GM12878 (cell line): ENCODE measurements at regions not wholly inside any gene's neighbourhood (a gene's known extent, or its start where the extent isn't known, plus 50 kb on each side); places are given as distances from the start of the nearest gene placed in this dataset.

Source experiments
- ATAC-seq: fragments of 200-7000 bp; cut with Tn5 transposase; 3 replicates; pipeline ENCODE4 v1.9.1; 2020; ENCODE audit warnings: mild to moderate bottlenecking, moderate library complexity
- BruUV-seq: library from RNA; stranded (reverse); fragments of 400-500 nt; replicated peaks from 2 replicates; lab custom pipeline; 2021; lab: Mats Ljungman, UMichigan
- CTCF ChIA-PET: fragments of 300-600 bp; sonication (Branson Sonifier 250); formaldehyde crosslinking; extraction: SDS; loops from one replicate; lab custom pipeline; 2021; ENCODE audit warnings: inconsistent platforms; lab: Yijun Ruan, JAX
- POLR2A ChIA-PET: fragments of 350-600 bp; formaldehyde crosslinking; extraction: SDS; loops from one replicate; lab custom pipeline; 2021; ENCODE audit warnings: inconsistent platforms; lab: Charles Lee
- RAD21 ChIA-PET: fragments of 300-600 bp; sonication (Branson Sonifier 250); formaldehyde crosslinking; loops from one replicate; lab custom pipeline; 2023; ENCODE audit warnings: antibody characterized with exemption; ENCODE audit not compliant: unreplicated experiment; lab: Charles Lee
- SMC1A ChIA-PET: fragments of 300-600 bp; sonication (Branson Sonifier 250); formaldehyde crosslinking; loops from one replicate; lab custom pipeline; 2023; ENCODE audit not compliant: unreplicated experiment, uncharacterized antibody; lab: Charles Lee
- DNase-seq: peaks from one replicate; pipeline ENCODE4 v3.0.0-alpha.2; 2011; ENCODE audit warnings: low read depth, low spot score
- FAIRE-seq: peaks from 3 replicates; lab custom pipeline; 2011; peaks lifted over from hg19 to GRCh38; lab: Jason Lieb, UNC
- H2AFZ ChIP-seq: 2 replicates; pipeline ENCODE4 v1.6.0; 2011; ENCODE audit warnings: low read depth, low read length, control low read depth; ENCODE audit not compliant: control insufficient read depth
- H3K27ac ChIP-seq: 2 replicates; pipeline ENCODE4 v1.5.1; 2011; ENCODE audit warnings: control low read depth; ENCODE audit not compliant: control insufficient read depth, insufficient read depth
- H3K27me3 ChIP-seq, 2 experiments: replicated peaks in 1 of 2; 2 replicates each; pipeline versions ENCODE4 v1.6.0 to v1.6.1; 2011; ENCODE audit warnings: low read length in 1 of 2; ENCODE audit not compliant: control insufficient read depth in 2 of 2, insufficient read depth in 2 of 2
- H3K36me3 ChIP-seq, 2 experiments: 2 replicates each; pipeline ENCODE4 v1.5.1; 2011; ENCODE audit warnings: low read length in 1 of 2; ENCODE audit not compliant: control insufficient read depth in 2 of 2, insufficient read depth in 2 of 2
- H3K4me1 ChIP-seq: 2 replicates; pipeline ENCODE4 v1.6.1; 2011; ENCODE audit warnings: mild to moderate bottlenecking, low read length, moderate library complexity, mixed read lengths; ENCODE audit not compliant: control insufficient read depth, insufficient read depth
- H3K4me2 ChIP-seq: 2 replicates; pipeline ENCODE4 v1.6.0; 2011; ENCODE audit warnings: control low read depth; ENCODE audit not compliant: control insufficient read depth, insufficient read depth
- H3K4me3 ChIP-seq: fragments of 200-600 bp; sonication (generic); 2 replicates; pipeline ENCODE4 v1.5.1; 2016
- H3K79me2 ChIP-seq: 2 replicates; pipeline ENCODE4 v1.6.0; 2011; ENCODE audit warnings: low read length; ENCODE audit not compliant: control insufficient read depth, insufficient read depth
- H3K9ac ChIP-seq: 2 replicates; pipeline ENCODE4 v1.8.0; 2011; ENCODE audit warnings: low read length, control low read depth, mixed read lengths; ENCODE audit not compliant: control insufficient read depth, insufficient read depth
- H3K9me3 ChIP-seq: replicated peaks from 3 replicates; pipeline ENCODE4 v1.5.1; 2011; ENCODE audit warnings: mild to moderate bottlenecking, low read length; ENCODE audit not compliant: control insufficient read depth, insufficient read depth
- H4K20me1 ChIP-seq: 2 replicates; pipeline ENCODE4 v1.6.0; 2011; ENCODE audit not compliant: control insufficient read depth, insufficient read depth
- CEBPB ChIP-seq, 2 experiments: fragments of 150-350 bp in 1 of 2; IDR thresholded peaks; 2 replicates each; pipeline ENCODE4 v1.6.1; 2012 to 2014; ENCODE audit warnings: low read depth in 2 of 2, low read length in 2 of 2, borderline replicate concordance in 1 of 2, inconsistent platforms in 1 of 2
- ETV6 ChIP-seq, 2 experiments: fragments of 450-650 bp in 1 of 2; IDR thresholded peaks in 1 of 2; conservative IDR thresholded peaks in 1 of 2; 2 replicates each; pipeline ENCODE4 v1.6.1; 2014; ENCODE audit warnings: antibody characterized with exemption in 1 of 2, borderline replicate concordance in 1 of 2, low read depth in 1 of 2, mild to moderate bottlenecking in 1 of 2, moderate library complexity in 1 of 2
- HDAC2 ChIP-seq: fragments of 200-600 bp; sonication (generic); IDR thresholded peaks from 2 replicates; pipeline ENCODE4 v1.6.1; 2017
- IKZF1 ChIP-seq: fragments of 450-650 bp; conservative IDR thresholded peaks from 2 replicates; pipeline ENCODE4 v1.6.1; 2017; ENCODE audit warnings: antibody characterized with exemption, mild to moderate bottlenecking
- KAT2A ChIP-seq: conservative IDR thresholded peaks from 2 replicates; pipeline ENCODE4 v1.6.1; 2011; ENCODE audit warnings: low read depth, low read length; ENCODE audit not compliant: control insufficient read depth
- NFYA ChIP-seq: IDR thresholded peaks from 2 replicates; pipeline ENCODE4 v1.6.1; 2011; ENCODE audit warnings: low read depth, mild to moderate bottlenecking, low read length, improper control_type of control experiment, borderline replicate concordance
- NR2C2 ChIP-seq: IDR thresholded peaks from 2 replicates; pipeline ENCODE4 v1.6.1; 2011; ENCODE audit warnings: borderline replicate concordance, low read depth; ENCODE audit not compliant: control insufficient read depth, insufficient read length
- POLR2A ChIP-seq: IDR thresholded peaks from 2 replicates; pipeline ENCODE4 v1.6.1; 2011; ENCODE audit warnings: low read depth, mild to moderate bottlenecking, low read length
- RAD51 ChIP-seq: fragments of 450-650 bp; IDR thresholded peaks from 2 replicates; pipeline ENCODE4 v1.6.1; 2016; ENCODE audit warnings: moderate library complexity, mild to moderate bottlenecking, inconsistent platforms
- RELA ChIP-seq: fragments of 450-650 bp; IDR thresholded peaks from 2 replicates; pipeline ENCODE4 v1.8.0; 2014; ENCODE audit warnings: borderline replicate concordance; ENCODE audit not compliant: partially characterized antibody
- RFX5 ChIP-seq: IDR thresholded peaks from 2 replicates; pipeline ENCODE4 v1.6.1; 2011; ENCODE audit warnings: low read depth, low read length, improper control_type of control experiment
- TCF12 ChIP-seq: IDR thresholded peaks from 2 replicates; pipeline ENCODE4 v1.6.1; 2011; ENCODE audit warnings: low read depth, mild to moderate bottlenecking, low read length
- TCF7 ChIP-seq: IDR thresholded peaks from 2 replicates; pipeline ENCODE4 v1.6.1; 2014; ENCODE audit warnings: antibody characterized with exemption, borderline replicate concordance
- WGBS: methylation state at CpG from one replicate; pipeline ENCODE4 v1.1.6; 2016; ENCODE audit warnings: low lambda C conversion rate; ENCODE audit not compliant: insufficient replicate concordance, insufficient coverage; ENCODE audit errors: missing lambda C conversion rate; 5-methylcytosine and 5-hydroxymethylcytosine counted together
- in situ Hi-C: fragments of 300-500 bp; cut with MboI; formaldehyde crosslinking; loops from 9 replicates; pipeline ENCODE4 v1.14.3; 2018; ENCODE audit warnings: mixed read lengths
- intact Hi-C: fragments of 100-400 bp; cut with micrococcal nuclease; formaldehyde crosslinking; loops from one replicate; pipeline ENCODE4 v1.14.2; 2022; ENCODE audit not compliant: unreplicated experiment
- TF ChIP-seq, protein P1 (sequence below): fragments of 450-650 bp; IDR thresholded peaks from 2 replicates; pipeline ENCODE4 v1.6.1; 2016; ENCODE audit warnings: mild to moderate bottlenecking
- TF ChIP-seq, protein P2 (sequence below): IDR thresholded peaks from 2 replicates; pipeline ENCODE4 v1.6.1; 2012; ENCODE audit warnings: low read depth, low read length, improper control_type of control experiment
- TF ChIP-seq, protein P3 (sequence below): IDR thresholded peaks from 2 replicates; pipeline ENCODE4 v1.6.1; 2012; ENCODE audit warnings: improper control_type of control experiment, low read depth, low read length; ENCODE audit not compliant: insufficient replicate concordance

DNA sequence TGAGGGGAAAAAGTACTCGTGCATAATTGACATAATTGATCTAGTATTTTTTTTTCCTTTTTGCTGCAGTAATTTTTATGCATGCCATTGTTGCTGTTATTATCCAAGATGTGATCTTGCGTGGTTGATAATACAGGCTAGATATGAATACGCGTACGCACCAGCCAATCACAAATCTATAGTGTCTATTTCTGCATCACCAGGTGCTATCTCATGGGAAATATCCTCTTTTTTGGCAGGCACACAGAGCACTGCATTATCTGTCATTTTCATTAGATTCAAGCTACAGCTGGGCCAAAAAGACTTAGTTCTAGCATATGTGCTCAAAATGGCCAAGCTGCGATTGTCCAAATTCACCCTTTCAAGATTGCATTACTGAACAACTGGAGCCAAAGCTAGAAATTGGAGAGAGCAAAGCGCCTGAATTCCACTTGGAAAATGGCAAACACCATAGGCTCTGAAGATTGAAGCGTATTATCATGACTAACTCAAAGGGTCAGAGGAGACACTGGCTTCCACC is 181.1 kb downstream of the TSHZ3 start:
- Histone ChIP-seq H3K36me3 (no peaks in the 10 kb centered on the region), H4K20me1 (no peaks in the 10 kb centered on the region), H3K9me3 (no peaks in the 10 kb centered on the region; the same call in 2 of the 3 replicates), H3K4me3 (no peak overlapping the region), H3K27ac (no peak overlapping the region), H3K27me3 (no peaks in the 10 kb centered on the region), H3K9ac (no peak overlapping the region), H2AFZ (no peak overlapping the region), H3K4me1 (no peaks in the 10 kb centered on the region), H3K4me2 (no peak overlapping the region), H3K79me2 (no peaks in the 10 kb centered on the region)
- TF ChIP-seq RAD51 (no peak), IKZF1 (no peak), NR2C2 (no peak), ETV6 (conservative IDR thresholded peaks at IDR 0.05 in 1 of 2, IDR thresholded peaks at IDR 0.05 in 1 of 2; ENCODE audit: borderline replicate concordance in 1 of 2, low read depth in 1 of 2) (no peak), HDAC2 (no peak), TCF7 (no peak), RFX5 (no peak), NFYA (no peak), RELA (no peak), POLR2A (no peak), KAT2A (no peak), CEBPB (IDR thresholded peaks at IDR 0.05; ENCODE audit: borderline replicate concordance in 1 of 2, low read depth in 2 of 2, low read length in 2 of 2) (no peak), TCF12 (no peak)
- TF ChIP-seq, protein P1, sequence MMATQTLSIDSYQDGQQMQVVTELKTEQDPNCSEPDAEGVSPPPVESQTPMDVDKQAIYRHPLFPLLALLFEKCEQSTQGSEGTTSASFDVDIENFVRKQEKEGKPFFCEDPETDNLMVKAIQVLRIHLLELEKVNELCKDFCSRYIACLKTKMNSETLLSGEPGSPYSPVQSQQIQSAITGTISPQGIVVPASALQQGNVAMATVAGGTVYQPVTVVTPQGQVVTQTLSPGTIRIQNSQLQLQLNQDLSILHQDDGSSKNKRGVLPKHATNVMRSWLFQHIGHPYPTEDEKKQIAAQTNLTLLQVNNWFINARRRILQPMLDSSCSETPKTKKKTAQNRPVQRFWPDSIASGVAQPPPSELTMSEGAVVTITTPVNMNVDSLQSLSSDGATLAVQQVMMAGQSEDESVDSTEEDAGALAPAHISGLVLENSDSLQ = no peak
- TF ChIP-seq, protein P2, sequence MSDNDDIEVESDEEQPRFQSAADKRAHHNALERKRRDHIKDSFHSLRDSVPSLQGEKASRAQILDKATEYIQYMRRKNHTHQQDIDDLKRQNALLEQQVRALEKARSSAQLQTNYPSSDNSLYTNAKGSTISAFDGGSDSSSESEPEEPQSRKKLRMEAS = no peak
- TF ChIP-seq, protein P3, sequence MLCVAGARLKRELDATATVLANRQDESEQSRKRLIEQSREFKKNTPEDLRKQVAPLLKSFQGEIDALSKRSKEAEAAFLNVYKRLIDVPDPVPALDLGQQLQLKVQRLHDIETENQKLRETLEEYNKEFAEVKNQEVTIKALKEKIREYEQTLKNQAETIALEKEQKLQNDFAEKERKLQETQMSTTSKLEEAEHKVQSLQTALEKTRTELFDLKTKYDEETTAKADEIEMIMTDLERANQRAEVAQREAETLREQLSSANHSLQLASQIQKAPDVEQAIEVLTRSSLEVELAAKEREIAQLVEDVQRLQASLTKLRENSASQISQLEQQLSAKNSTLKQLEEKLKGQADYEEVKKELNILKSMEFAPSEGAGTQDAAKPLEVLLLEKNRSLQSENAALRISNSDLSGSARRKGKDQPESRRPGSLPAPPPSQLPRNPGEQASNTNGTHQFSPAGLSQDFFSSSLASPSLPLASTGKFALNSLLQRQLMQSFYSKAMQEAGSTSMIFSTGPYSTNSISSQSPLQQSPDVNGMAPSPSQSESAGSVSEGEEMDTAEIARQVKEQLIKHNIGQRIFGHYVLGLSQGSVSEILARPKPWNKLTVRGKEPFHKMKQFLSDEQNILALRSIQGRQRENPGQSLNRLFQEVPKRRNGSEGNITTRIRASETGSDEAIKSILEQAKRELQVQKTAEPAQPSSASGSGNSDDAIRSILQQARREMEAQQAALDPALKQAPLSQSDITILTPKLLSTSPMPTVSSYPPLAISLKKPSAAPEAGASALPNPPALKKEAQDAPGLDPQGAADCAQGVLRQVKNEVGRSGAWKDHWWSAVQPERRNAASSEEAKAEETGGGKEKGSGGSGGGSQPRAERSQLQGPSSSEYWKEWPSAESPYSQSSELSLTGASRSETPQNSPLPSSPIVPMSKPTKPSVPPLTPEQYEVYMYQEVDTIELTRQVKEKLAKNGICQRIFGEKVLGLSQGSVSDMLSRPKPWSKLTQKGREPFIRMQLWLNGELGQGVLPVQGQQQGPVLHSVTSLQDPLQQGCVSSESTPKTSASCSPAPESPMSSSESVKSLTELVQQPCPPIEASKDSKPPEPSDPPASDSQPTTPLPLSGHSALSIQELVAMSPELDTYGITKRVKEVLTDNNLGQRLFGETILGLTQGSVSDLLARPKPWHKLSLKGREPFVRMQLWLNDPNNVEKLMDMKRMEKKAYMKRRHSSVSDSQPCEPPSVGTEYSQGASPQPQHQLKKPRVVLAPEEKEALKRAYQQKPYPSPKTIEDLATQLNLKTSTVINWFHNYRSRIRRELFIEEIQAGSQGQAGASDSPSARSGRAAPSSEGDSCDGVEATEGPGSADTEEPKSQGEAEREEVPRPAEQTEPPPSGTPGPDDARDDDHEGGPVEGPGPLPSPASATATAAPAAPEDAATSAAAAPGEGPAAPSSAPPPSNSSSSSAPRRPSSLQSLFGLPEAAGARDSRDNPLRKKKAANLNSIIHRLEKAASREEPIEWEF = no peak
- RAD21 ChIA-PET = no interaction called here
- in situ Hi-C loops = no loop called here
- WGBS = 49% methylated on average over 8 of the region's 8 CpGs
- FAIRE-seq (no peak), ATAC-seq (no peak), DNase-seq (no peak)
- intact Hi-C loops = no loop called here
- CTCF ChIA-PET = interaction anchor here (1.4 kb wide), 1 partner anchor 37 kb away, joined by 3 read pairs; no protein-coding TSS in a partner anchor
- POLR2A ChIA-PET = no interaction called here
- no TSS peak for BruUV-seq
- SMC1A ChIA-PET = no interaction called here
